K562 (cell line): ENCODE measurements at regions not wholly inside any gene's neighbourhood (a gene's known extent, or its start where the extent isn't known, plus 50 kb on each side); places are given as distances from the start of the nearest gene placed in this dataset.

Experiments used
- ATAC-seq: fragments of 200-7000 bp; cut with Tn5 transposase; 3 replicates; pipeline ENCODE4 v1.9.1; 2020; ENCODE audit warnings: moderate library complexity
- BruUV-seq: library from RNA; stranded (reverse); fragments of 400-500 nt; replicated peaks from 2 replicates; lab custom pipeline; 2021; lab: Mats Ljungman, UMichigan
- CTCF ChIA-PET: fragments of 300-600 bp; formaldehyde crosslinking; extraction: SDS; loops from one replicate; lab custom pipeline; 2021; ENCODE audit warnings: low intra/inter-chr PET ratio; lab: Yijun Ruan, JAX
- POLR2A ChIA-PET: fragments of 300-600, 350-650 bp; sonication (Branson Sonifier 250); formaldehyde crosslinking; extraction: SDS; loops from one replicate; lab custom pipeline; 2021; ENCODE audit warnings: antibody characterized with exemption, inconsistent platforms; lab: Yijun Ruan, JAX
- DNase-seq, 4 experiments: peaks; one replicate each; pipeline versions ENCODE4 v3.0.0 to v3.0.0-alpha.2; 2011 to 2018; ENCODE audit warnings: low spot score in 3 of 4, mixed read lengths in 3 of 4; ENCODE audit errors: extremely low read depth in 1 of 4
- FAIRE-seq: peaks from 2 replicates; lab custom pipeline; 2011; peaks lifted over from hg19 to GRCh38; lab: Jason Lieb, UNC
- H2AFZ ChIP-seq: 2 replicates; pipeline ENCODE4 v1.6.0; 2011; ENCODE audit warnings: low read depth, low read length, control low read depth, inconsistent platforms
- H3K27ac ChIP-seq: fragments of 200-600 bp; 3 replicates; pipeline ENCODE4 v1.8.0; 2011; ENCODE audit warnings: low read depth, mild to moderate bottlenecking, control low read depth, inconsistent platforms, low read length, moderate library complexity, mixed read lengths; ENCODE audit errors: extremely low read depth
- H3K27me3 ChIP-seq, 2 experiments: fragments of 300-600 bp in 1 of 2; 2 replicates in 1 of 2; 3 replicates in 1 of 2; pipeline versions ENCODE4 v1.6.0 to v1.8.0; 2011; ENCODE audit warnings: inconsistent platforms in 2 of 2, low read length in 2 of 2, mild to moderate bottlenecking in 1 of 2, mixed read lengths in 1 of 2, moderate library complexity in 1 of 2; ENCODE audit not compliant: control insufficient read depth in 2 of 2, insufficient read depth in 2 of 2
- H3K36me3 ChIP-seq: fragments of 300-600 bp; 3 replicates; pipeline ENCODE4 v1.8.0; 2011; ENCODE audit warnings: mild to moderate bottlenecking, low read length, inconsistent platforms; ENCODE audit not compliant: control insufficient read depth, insufficient read depth
- H3K4me1 ChIP-seq, 2 experiments: fragments of 200-600 bp in 1 of 2; replicated peaks in 1 of 2; 2 replicates in 1 of 2; 3 replicates in 1 of 2; pipeline versions ENCODE4 v1.5.1 to v1.8.0; 2011; ENCODE audit warnings: inconsistent platforms in 2 of 2, low read length in 2 of 2, mild to moderate bottlenecking in 1 of 2, mixed read lengths in 1 of 2, moderate library complexity in 1 of 2; ENCODE audit not compliant: control insufficient read depth in 2 of 2, insufficient read depth in 2 of 2
- H3K4me2 ChIP-seq: 2 replicates; pipeline ENCODE4 v1.6.1; 2011; ENCODE audit warnings: low read length, control low read depth, inconsistent platforms, mixed read lengths; ENCODE audit not compliant: insufficient read depth
- H3K4me3 ChIP-seq: fragments of 200-600 bp; sonication (generic), shearing (Covaris generic); 2 replicates; pipeline ENCODE4 v1.5.1; 2016; ENCODE audit warnings: control low read depth, inconsistent platforms
- H3K79me2 ChIP-seq: fragments of 200-600 bp; 3 replicates; pipeline ENCODE4 v1.8.0; 2011; ENCODE audit warnings: low read length, inconsistent platforms; ENCODE audit not compliant: control insufficient read depth, insufficient read depth
- H3K9ac ChIP-seq, 2 experiments: 2 replicates each; pipeline versions ENCODE4 v1.6.0 to v1.6.1; 2011; ENCODE audit warnings: low read depth in 2 of 2, low read length in 2 of 2, control low read depth in 1 of 2, inconsistent platforms in 1 of 2, mild to moderate bottlenecking in 1 of 2, mixed read lengths in 1 of 2; ENCODE audit not compliant: insufficient read depth in 1 of 2
- H3K9me1 ChIP-seq: one replicate; pipeline ENCODE4 v1.6.0; 2011; ENCODE audit warnings: inconsistent platforms, mild to moderate bottlenecking, low read length, moderate library complexity; ENCODE audit not compliant: control insufficient read depth, insufficient read depth
- H3K9me3 ChIP-seq: replicated peaks from 2 replicates; pipeline ENCODE4 v1.5.1; 2011; ENCODE audit warnings: low read depth, low read length, inconsistent platforms; ENCODE audit not compliant: control insufficient read depth, insufficient read depth
- H4K20me1 ChIP-seq: replicated peaks from 2 replicates; pipeline ENCODE4 v1.6.1; 2011; ENCODE audit warnings: low read length, inconsistent platforms, mixed read lengths; ENCODE audit not compliant: control insufficient read depth, insufficient read depth
- ATF6 ChIP-seq: sonication (generic); formaldehyde crosslinking; IDR thresholded peaks from 2 replicates; pipeline ENCODE4 v1.4.0; 2020; ENCODE audit warnings: mild to moderate bottlenecking, missing genetic modification reagents
- CREB5 ChIP-seq: fragments of 250-450 bp; sonication (Bioruptor Pico); IDR thresholded peaks from 2 replicates; pipeline ENCODE4 v1.5.0; 2020; ENCODE audit warnings: mild to moderate bottlenecking
- MYNN ChIP-seq, 2 experiments: sonication (generic); formaldehyde crosslinking in 1 of 2; IDR thresholded peaks; 2 replicates each; pipeline versions ENCODE4 v1.5.0 to v1.6.1; 2016 to 2020; ENCODE audit warnings: antibody characterized with exemption in 1 of 2, missing genetic modification reagents in 1 of 2
- ZBTB2 ChIP-seq: fragments of 450-650 bp; IDR thresholded peaks from 2 replicates; pipeline ENCODE4 v1.6.1; 2016; ENCODE audit warnings: antibody characterized with exemption
- ZNF551 ChIP-seq: fragments of 250-450 bp; sonication (Bioruptor Pico); IDR thresholded peaks from 2 replicates; pipeline ENCODE4 v1.5.0; 2021; ENCODE audit warnings: mild to moderate bottlenecking, moderate library complexity
- ZNF77 ChIP-seq: fragments of 250-450 bp; sonication (Bioruptor Pico); IDR thresholded peaks from 2 replicates; pipeline ENCODE4 v1.5.0; 2020
- WGBS: fragments of 100-300 bp; shearing (Covaris generic); methylation state at CpG from one replicate; pipeline ENCODE4 v1.1.6; 2016; ENCODE audit warnings: low coverage, mixed read lengths; ENCODE audit not compliant: insufficient coverage; ENCODE audit errors: missing lambda C conversion rate; 5-methylcytosine and 5-hydroxymethylcytosine counted together
- in situ Hi-C: fragments of 300-500 bp; cut with MboI; formaldehyde crosslinking; loops from 4 replicates; pipeline ENCODE4 v1.15.0; 2018; ENCODE audit warnings: inconsistent platforms, mixed read lengths
- intact Hi-C: fragments of 100-400 bp; cut with micrococcal nuclease; formaldehyde crosslinking; loops from 2 replicates; pipeline ENCODE4 v1.14.2; 2022

- no peak overlapping the region for H3K27ac ChIP-seq
- no peaks in the 10 kb centered on the region for H3K36me3 ChIP-seq
- no peak overlapping the region for H3K9ac ChIP-seq
- no peaks in the 10 kb centered on the region for H4K20me1 ChIP-seq
- intact Hi-C loops, result no loop called here
- in situ Hi-C loops, result no loop called here
- ATAC-seq (no peak), FAIRE-seq (no peak), DNase-seq (no peak)
- no peaks in the 10 kb centered on the region for H3K27me3 ChIP-seq
- POLR2A ChIA-PET, result no interaction called here
- no peaks in the 10 kb centered on the region for H3K79me2 ChIP-seq
- CTCF ChIA-PET, result no interaction called here
- H3K4me3 ChIP-seq, result no peak overlapping the region
- 0% methylated on average over 2 of the region's 2 CpGs for WGBS
- no TSS peak for BruUV-seq
- TF ChIP-seq ZNF551 (CRISPR knock-in tag) (no peak), CREB5 (no peak), MYNN (IDR thresholded peaks at IDR 0.05) (no peak), MYNN (CRISPR knock-in tag; IDR thresholded peaks at IDR 0.05) (no peak), ZNF77 (no peak), ZBTB2 (no peak), ATF6 (no peak)
- H3K4me1 ChIP-seq, result no peaks in the 10 kb centered on the region
- no peaks in the 10 kb centered on the region for H3K9me3 ChIP-seq
- H2AFZ ChIP-seq, result no peak overlapping the region
- no peaks in the 10 kb centered on the region for H3K9me1 ChIP-seq
- no peak overlapping the region for H3K4me2 ChIP-seq
These were observed 457.8 kb upstream of the PCDH7 start for GRCh38 chr4:30262379-30262778.
